ENCODE measurements at regions not wholly inside any gene's neighbourhood (a gene's known extent, or its start where the extent isn't known, plus 50 kb on each side); places are given as distances from the start of the nearest gene placed in this dataset.

- H3K27me3 Mint-ChIP-seq = no peaks in the 10 kb centered on the region
- POLR2A ChIA-PET = no interaction called here
Observed at GRCh38 chr9:82421498-82421897, 432.9 kb downstream of the SPATA31D1 start.

GRCh38 chr9:82423700-82424099 lies 435.1 kb downstream of the SPATA31D1 start:
- Histone ChIP-seq H2AFZ (ENCODE audit: insufficient read depth, low read depth, low read length, poor library complexity, severe bottlenecking) (no peak overlapping the region), H3K9me3 (ENCODE audit: control extremely low read depth in 1 of 3, control insufficient read depth in 2 of 3, insufficient read depth in 1 of 3, low read length in 2 of 3) (peaks cover 0 to 4% (median 0%) of the 10 kb centered on the region in 3 donors), H3K79me2 (ENCODE audit: control insufficient read depth, insufficient read depth, low read length) (no peaks in the 10 kb centered on the region), H3K4me2 (replicated peaks; ENCODE audit: low read depth, low read length, poor library complexity, severe bottlenecking) (no peak overlapping the region), H3K27ac (ENCODE audit: low read length in 2 of 2) (no peak overlapping the region), H4K20me1 (ENCODE audit: control insufficient read depth, insufficient read depth, low read length, poor library complexity, severe bottlenecking) (no peaks in the 10 kb centered on the region), H3K36me3 (replicated peaks in 1 of 2; ENCODE audit: control extremely low read depth in 1 of 2, control insufficient read depth in 1 of 2, extremely low read depth in 1 of 2, insufficient read depth in 2 of 2, low read length in 1 of 2) (no peaks in the 10 kb centered on the region), H3K27me3 (replicated peaks in 1 of 4; ENCODE audit: control extremely low read depth in 1 of 4, control insufficient read depth in 3 of 4, insufficient read depth in 4 of 4, low read length in 3 of 4) (no peaks in the 10 kb centered on the region), H3K9ac (ENCODE audit: low read length) (no peak overlapping the region), H3K4me1 (ENCODE audit: control insufficient read depth in 2 of 2, insufficient read depth in 2 of 2, low read length in 2 of 2) (no peaks in the 10 kb centered on the region), H3K4me3 (ENCODE audit: control extremely low read depth in 1 of 5, extremely low read depth in 1 of 5, insufficient read depth in 1 of 5, low read depth in 2 of 5, low read length in 4 of 5) (no peak overlapping the region)
- Mint-ChIP-seq H3K4me1 (peaks cover 1% of the 10 kb centered on the region), H3K27me3 (no peaks in the 10 kb centered on the region), H3K9me3 (ENCODE audit: insufficient read depth) (peaks cover 2% of the 10 kb centered on the region), H3K27ac (no peak overlapping the region), H3K4me3 (no peak overlapping the region)
- ATAC-seq (ENCODE audit: low read depth) (no peak), DNase-seq (no peak)
- 90% methylated on average over 2 of the region's 4 CpGs for WGBS (ENCODE audit: insufficient coverage)
- TF ChIP-seq EZH2 (IDR thresholded peaks at IDR 0.05; ENCODE audit: borderline replicate concordance, insufficient read depth, low read depth, low read length, poor library complexity, severe bottlenecking) (no peak), CTCF (IDR thresholded peaks at IDR 0.05) (no peak)
- ChIA-PET POLR2A (no interaction called here), CTCF (no interaction called here)
- intact Hi-C loops (cut with micrococcal nuclease) = no loop called here

More at GRCh38 chr9:82421498-82421897, 432.9 kb downstream of the SPATA31D1 start:
- H3K36me3 ChIP-seq (replicated peaks in 1 of 2; ENCODE audit: control extremely low read depth in 1 of 2, control insufficient read depth in 1 of 2, extremely low read depth in 1 of 2, insufficient read depth in 2 of 2, low read length in 1 of 2) = no peaks in the 10 kb centered on the region
- H4K20me1 ChIP-seq (ENCODE audit: control insufficient read depth, insufficient read depth, low read length, poor library complexity, severe bottlenecking) = no peaks in the 10 kb centered on the region
- H3K27me3 ChIP-seq (replicated peaks in 1 of 4; ENCODE audit: control extremely low read depth in 1 of 4, control insufficient read depth in 3 of 4, insufficient read depth in 4 of 4, low read length in 3 of 4) = no peaks in the 10 kb centered on the region
- TF ChIP-seq CTCF (IDR thresholded peaks at IDR 0.05) (no peak), EZH2 (IDR thresholded peaks at IDR 0.05; ENCODE audit: borderline replicate concordance, insufficient read depth, low read depth, low read length, poor library complexity, severe bottlenecking) (no peak)
- H3K4me3 ChIP-seq (ENCODE audit: control extremely low read depth in 1 of 5, extremely low read depth in 1 of 5, insufficient read depth in 1 of 5, low read depth in 2 of 5, low read length in 4 of 5) = no peak overlapping the region
- H3K4me1 Mint-ChIP-seq = peaks cover 5% of the 10 kb centered on the region
- DNase-seq = no peak
- 63% methylated on average over 5 of the region's 6 CpGs for WGBS (ENCODE audit: insufficient coverage)
- H3K27ac Mint-ChIP-seq = no peak overlapping the region
- H3K4me2 ChIP-seq (replicated peaks; ENCODE audit: low read depth, low read length, poor library complexity, severe bottlenecking) = no peak overlapping the region
- CTCF ChIA-PET = no interaction called here
- no peaks in the 10 kb centered on the region for H3K4me1 ChIP-seq (ENCODE audit: control insufficient read depth in 2 of 2, insufficient read depth in 2 of 2, low read length in 2 of 2)
- intact Hi-C loops (cut with micrococcal nuclease) = no loop called here
- no peak for ATAC-seq (ENCODE audit: low read depth)
- H3K9me3 ChIP-seq (ENCODE audit: control extremely low read depth in 1 of 3, control insufficient read depth in 2 of 3, insufficient read depth in 1 of 3, low read length in 2 of 3) = peaks cover 0 to 4% (median 0%) of the 10 kb centered on the region in 3 donors
- no peak overlapping the region for H3K27ac ChIP-seq (ENCODE audit: low read length in 2 of 2)
- H2AFZ ChIP-seq (ENCODE audit: insufficient read depth, low read depth, low read length, poor library complexity, severe bottlenecking) = no peak overlapping the region
- peaks cover 2% of the 10 kb centered on the region for H3K9me3 Mint-ChIP-seq (ENCODE audit: insufficient read depth)
- no peaks in the 10 kb centered on the region for H3K79me2 ChIP-seq (ENCODE audit: control insufficient read depth, insufficient read depth, low read length)
- no peak overlapping the region for H3K9ac ChIP-seq (ENCODE audit: low read length)
- no peak overlapping the region for H3K4me3 Mint-ChIP-seq
